Hepatocyte (in vitro differentiated cells): ENCODE measurements at regions not wholly inside any gene's neighbourhood (a gene's known extent, or its start where the extent isn't known, plus 50 kb on each side); places are given as distances from the start of the nearest gene placed in this dataset.
"Not testable (repeated sequence)": the region's sequence is repeated elsewhere in the genome, so short reads cannot be mapped to it uniquely, and the experiment has no call there.

Experiments used
- DNase-seq: peaks from one replicate; pipeline ENCODE4 v3.0.0-alpha.2; 2016; ENCODE audit warnings: low spot score
- H2AFZ ChIP-seq: fragments of 200-600 bp; sonication (generic); 2 replicates; pipeline ENCODE4 v1.6.0; 2016; ENCODE audit warnings: antibody characterized with exemption, mild to moderate bottlenecking
- H3K27ac ChIP-seq: fragments of 200-600 bp; sonication (generic); 2 replicates; pipeline ENCODE4 v1.5.1; 2016; ENCODE audit warnings: mild to moderate bottlenecking
- H3K27me3 ChIP-seq: fragments of 200-600 bp; sonication (generic); 2 replicates; pipeline ENCODE4 v1.6.1; 2016
- H3K36me3 ChIP-seq: fragments of 200-600 bp; sonication (generic); replicated peaks from 2 replicates; pipeline ENCODE4 v1.5.1; 2016; ENCODE audit warnings: low read depth; ENCODE audit not compliant: insufficient read depth
- H3K4me1 ChIP-seq: fragments of 200-600 bp; sonication (generic); 2 replicates; pipeline ENCODE4 v1.5.1; 2016; ENCODE audit warnings: mild to moderate bottlenecking, moderate library complexity; ENCODE audit not compliant: insufficient read depth
- H3K4me2 ChIP-seq: fragments of 200-600 bp; sonication (generic); 2 replicates; pipeline ENCODE4 v1.6.0; 2016
- H3K4me3 ChIP-seq: fragments of 200-600 bp; sonication (generic); 2 replicates; pipeline ENCODE4 v1.5.1; 2016; ENCODE audit warnings: mild to moderate bottlenecking
- H3K79me2 ChIP-seq: fragments of 200-600 bp; sonication (generic); 2 replicates; pipeline ENCODE4 v1.6.0; 2017; ENCODE audit warnings: mild to moderate bottlenecking
- H3K9me2 ChIP-seq: fragments of 200-600 bp; sonication (generic); replicated peaks from 2 replicates; pipeline ENCODE4 v1.6.0; 2017; ENCODE audit warnings: mild to moderate bottlenecking; ENCODE audit not compliant: insufficient read depth
- H3K9me3 ChIP-seq: fragments of 200-600 bp; sonication (generic); 2 replicates; pipeline ENCODE4 v1.5.1; 2016; ENCODE audit warnings: low read depth, mild to moderate bottlenecking
- H4K20me1 ChIP-seq: fragments of 200-600 bp; sonication (generic); 2 replicates; pipeline ENCODE4 v1.6.0; 2016; ENCODE audit warnings: mild to moderate bottlenecking; ENCODE audit not compliant: insufficient read depth, poor library complexity, severe bottlenecking
- CTCF ChIP-seq: fragments of 200-600 bp; sonication (generic); IDR thresholded peaks from 2 replicates; pipeline ENCODE4 v1.5.1; 2016; ENCODE audit warnings: antibody characterized with exemption, mild to moderate bottlenecking; ENCODE audit not compliant: poor library complexity
- EZH2 ChIP-seq: fragments of 200-600 bp; sonication (generic); IDR thresholded peaks from 2 replicates; pipeline ENCODE4 v1.6.1; 2016; ENCODE audit warnings: antibody characterized with exemption, mild to moderate bottlenecking, borderline replicate concordance
- EZH2phosphoT487 ChIP-seq: fragments of 200-600 bp; sonication (generic); IDR thresholded peaks from one replicate; pipeline ENCODE4 v1.6.1; 2018; ENCODE audit warnings: antibody characterized with exemption, mild to moderate bottlenecking, low read depth, moderate library complexity; ENCODE audit not compliant: unreplicated experiment, severe bottlenecking
- WGBS: methylation state at CpG from one replicate; pipeline ENCODE4 v1.1.6; 2016; ENCODE audit warnings: low lambda C conversion rate; ENCODE audit errors: missing lambda C conversion rate; 5-methylcytosine and 5-hydroxymethylcytosine counted together

DNA sequence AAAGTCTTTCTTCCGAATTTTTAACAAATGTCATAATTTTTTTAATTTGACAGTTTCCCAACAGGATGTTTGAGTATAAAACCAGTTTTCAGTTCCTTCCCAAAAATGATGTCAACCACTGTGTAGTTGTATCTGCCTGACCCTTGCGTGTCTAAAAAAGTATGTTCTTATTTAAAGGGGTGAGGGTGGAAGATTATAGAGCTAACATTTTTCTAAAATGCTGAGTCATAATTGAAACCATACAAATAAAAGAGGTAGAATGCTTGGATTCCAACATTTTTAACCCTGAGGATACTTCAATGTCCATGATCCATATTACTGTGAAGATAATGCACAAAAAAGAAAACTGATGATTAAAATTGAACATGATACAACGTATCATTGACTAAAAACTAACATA is 1388.8 kb downstream of the UQCRFS1 start:
- H3K27me3 ChIP-seq: no peaks in the 10 kb centered on the region
- WGBS: 70% methylated on average over 3 of the region's 3 CpGs
- DNase-seq: no peak
- no peaks in the 10 kb centered on the region for H3K9me2 ChIP-seq
- no peaks in the 10 kb centered on the region for H3K79me2 ChIP-seq
- H2AFZ ChIP-seq: no peak overlapping the region
- H4K20me1 ChIP-seq: no peaks in the 10 kb centered on the region
- H3K9me3 ChIP-seq: no peaks in the 10 kb centered on the region
- no peak overlapping the region for H3K27ac ChIP-seq
- H3K4me2 ChIP-seq: no peak overlapping the region
- H3K4me1 ChIP-seq: no peaks in the 10 kb centered on the region
- H3K36me3 ChIP-seq: no peaks in the 10 kb centered on the region
- H3K4me3 ChIP-seq: no peak overlapping the region
- TF ChIP-seq EZH2phosphoT487: no peak
- TF ChIP-seq EZH2: no peak
- no peak for TF ChIP-seq CTCF

GRCh38 chr19:27822336-27822735 is 1390.6 kb downstream of the UQCRFS1 start:
- Histone ChIP-seq H3K79me2 (no peaks in the 10 kb centered on the region), H3K27me3 (no peaks in the 10 kb centered on the region), H3K36me3 (no peaks in the 10 kb centered on the region), H2AFZ (no peak overlapping the region), H3K4me1 (no peaks in the 10 kb centered on the region), H3K9me2 (no peaks in the 10 kb centered on the region), H4K20me1 (no peaks in the 10 kb centered on the region), H3K27ac (no peak overlapping the region), H3K4me3 (no peak overlapping the region), H3K9me3 (no peaks in the 10 kb centered on the region), H3K4me2 (no peak overlapping the region)
- 55% methylated on average over 2 of the region's 2 CpGs for WGBS
- DNase-seq: no peak
- TF ChIP-seq CTCF: no peak

GRCh38 chr19:27821418-27822018 is 1391.4 kb downstream of the UQCRFS1 start:
- H3K27me3 ChIP-seq: no peaks in the 10 kb centered on the region
- no peak for DNase-seq
- no peak overlapping the region for H2AFZ ChIP-seq
- H4K20me1 ChIP-seq: no peaks in the 10 kb centered on the region
- H3K79me2 ChIP-seq: no peaks in the 10 kb centered on the region
- no peaks in the 10 kb centered on the region for H3K36me3 ChIP-seq
- no peak overlapping the region for H3K4me2 ChIP-seq
- no peaks in the 10 kb centered on the region for H3K4me1 ChIP-seq
- no peak overlapping the region for H3K27ac ChIP-seq
- TF ChIP-seq EZH2phosphoT487 (no peak), EZH2 (no peak), CTCF (no peak)
- H3K9me3 ChIP-seq: no peaks in the 10 kb centered on the region
- H3K9me2 ChIP-seq: no peaks in the 10 kb centered on the region
- no peak overlapping the region for H3K4me3 ChIP-seq

- H3K27me3 ChIP-seq: no peaks in the 10 kb centered on the region
- TF ChIP-seq CTCF: no peak
- TF ChIP-seq EZH2phosphoT487: no peak
- TF ChIP-seq EZH2: no peak
- H3K9me3 ChIP-seq: no peaks in the 10 kb centered on the region
- H3K79me2 ChIP-seq: no peaks in the 10 kb centered on the region
- no peak overlapping the region for H3K4me3 ChIP-seq
- no peaks in the 10 kb centered on the region for H3K36me3 ChIP-seq
- H3K4me1 ChIP-seq: no peaks in the 10 kb centered on the region
- WGBS: 71% methylated on average over 1 of the region's 1 CpG
- no peak overlapping the region for H2AFZ ChIP-seq
- H3K4me2 ChIP-seq: no peak overlapping the region
- no peak for DNase-seq
- H3K27ac ChIP-seq: no peak overlapping the region
- H3K9me2 ChIP-seq: no peaks in the 10 kb centered on the region
- no peaks in the 10 kb centered on the region for H4K20me1 ChIP-seq
Measured at GRCh38 chr19:27815985-27816384, 1397.0 kb downstream of the UQCRFS1 start.

GRCh38 chr19:27814834-27815233 is 1398.1 kb downstream of the UQCRFS1 start:
- H3K27me3 ChIP-seq, H2AFZ ChIP-seq, H4K20me1 ChIP-seq, DNase-seq, H3K36me3 ChIP-seq, H3K4me3 ChIP-seq, H3K9me3 ChIP-seq, H3K4me1 ChIP-seq, H3K27ac ChIP-seq, H3K4me2 ChIP-seq, H3K9me2 ChIP-seq, H3K79me2 ChIP-seq: not testable (repeated sequence)
- WGBS: 79% methylated on average over 4 of the region's 4 CpGs

- H3K4me2 ChIP-seq, H3K4me1 ChIP-seq, DNase-seq, H3K9me3 ChIP-seq, H4K20me1 ChIP-seq, H3K36me3 ChIP-seq, H3K79me2 ChIP-seq, H3K27me3 ChIP-seq, H3K27ac ChIP-seq, H3K4me3 ChIP-seq, H2AFZ ChIP-seq, H3K9me2 ChIP-seq: not testable (repeated sequence)
- 77% methylated on average over 3 of the region's 3 CpGs for WGBS
Measured at GRCh38 chr19:27814274-27814673, 1398.7 kb downstream of the UQCRFS1 start.
